H9 (cell line): ENCODE measurements at regions not wholly inside any gene's neighbourhood (a gene's known extent, or its start where the extent isn't known, plus 50 kb on each side); places are given as distances from the start of the nearest gene placed in this dataset.

Source experiments
- DNase-seq: peaks from one replicate; pipeline ENCODE4 v3.0.0-alpha.2; 2017
- H2AFZ ChIP-seq: one replicate; pipeline ENCODE4 v1.6.1; 2013; ENCODE audit warnings: mild to moderate bottlenecking, low read length, control low read depth, moderate library complexity
- H2AK5ac ChIP-seq: 2 replicates; pipeline ENCODE4 v1.6.1; 2013; ENCODE audit warnings: low read length, control low read depth, mixed read lengths; ENCODE audit not compliant: insufficient read length
- H2BK120ac ChIP-seq: one replicate; pipeline ENCODE4 v1.6.1; 2013; ENCODE audit warnings: low read depth, mild to moderate bottlenecking, low read length, control low read depth, inconsistent platforms; ENCODE audit not compliant: poor library complexity, severe bottlenecking
- H2BK12ac ChIP-seq: 2 replicates; pipeline ENCODE4 v1.6.1; 2013; ENCODE audit warnings: low read length, control low read depth, mixed read lengths, low read depth; ENCODE audit not compliant: insufficient read length
- H2BK15ac ChIP-seq: 2 replicates; pipeline ENCODE4 v1.6.1; 2013; ENCODE audit warnings: low read depth, low read length, control low read depth
- H2BK20ac ChIP-seq: one replicate; pipeline ENCODE4 v1.6.1; 2013; ENCODE audit warnings: low read depth, mild to moderate bottlenecking, low read length, control low read depth, inconsistent platforms; ENCODE audit not compliant: poor library complexity, severe bottlenecking
- H2BK5ac ChIP-seq: 2 replicates; pipeline ENCODE4 v1.6.1; 2013; ENCODE audit warnings: low read length, control low read depth, mixed read lengths; ENCODE audit not compliant: insufficient read length
- H3K14ac ChIP-seq: 2 replicates; pipeline ENCODE4 v1.6.1; 2013; ENCODE audit warnings: low read length, control low read depth; ENCODE audit not compliant: insufficient read depth
- H3K18ac ChIP-seq: 2 replicates; pipeline ENCODE4 v1.6.1; 2013; ENCODE audit warnings: low read depth, mild to moderate bottlenecking, mixed read lengths, low read length, control low read depth; ENCODE audit not compliant: insufficient read length
- H3K23ac ChIP-seq: 2 replicates; pipeline ENCODE4 v1.6.1; 2013; ENCODE audit warnings: low read length, control low read depth, mixed read lengths, low read depth; ENCODE audit not compliant: insufficient read length
- H3K23me2 ChIP-seq: 2 replicates; pipeline ENCODE4 v1.6.1; 2013; ENCODE audit warnings: low read depth, mild to moderate bottlenecking, mixed read lengths, low read length, control low read depth; ENCODE audit not compliant: insufficient read length, poor library complexity, severe bottlenecking
- H3K27ac ChIP-seq: 2 replicates; pipeline ENCODE4 v1.5.1; 2013; ENCODE audit warnings: low read length, control low read depth, mixed read lengths, low read depth; ENCODE audit not compliant: insufficient read length
- H3K27me3 ChIP-seq: 2 replicates; pipeline ENCODE4 v1.6.1; 2013; ENCODE audit warnings: low read length, control low read depth, inconsistent platforms; ENCODE audit not compliant: insufficient read depth
- H3K4ac ChIP-seq: 2 replicates; pipeline ENCODE4 v1.6.1; 2013; ENCODE audit warnings: low read depth, mild to moderate bottlenecking, control low read depth, inconsistent platforms, low read length, moderate library complexity
- H3K4me1 ChIP-seq: 2 replicates; pipeline ENCODE4 v1.6.1; 2013; ENCODE audit warnings: low read length, control low read depth, inconsistent platforms; ENCODE audit not compliant: insufficient read depth
- H3K4me2 ChIP-seq: 2 replicates; pipeline ENCODE4 v1.6.1; 2013; ENCODE audit warnings: low read length, control low read depth, mixed read lengths; ENCODE audit not compliant: insufficient read length, insufficient read depth
- H3K56ac ChIP-seq: 2 replicates; pipeline ENCODE4 v1.6.1; 2013; ENCODE audit warnings: low read depth, mild to moderate bottlenecking, mixed read lengths, low read length, control low read depth; ENCODE audit not compliant: insufficient read length
- H3K79me1 ChIP-seq: 2 replicates; pipeline ENCODE4 v1.6.1; 2013; ENCODE audit warnings: low read depth, mild to moderate bottlenecking, moderate library complexity, low read length, control low read depth, inconsistent platforms; ENCODE audit not compliant: insufficient read depth, poor library complexity, severe bottlenecking
- H3K79me2 ChIP-seq: 2 replicates; pipeline ENCODE4 v1.6.1; 2013; ENCODE audit warnings: low read length, control low read depth, inconsistent platforms; ENCODE audit not compliant: insufficient read depth
- H3K9ac ChIP-seq: 2 replicates; pipeline ENCODE4 v1.6.1; 2013; ENCODE audit warnings: low read length, control low read depth, mixed read lengths; ENCODE audit not compliant: insufficient read length; ENCODE audit errors: extremely low read depth
- H3K9me3 ChIP-seq: one replicate; pipeline ENCODE4 v1.6.1; 2013; ENCODE audit warnings: low read depth, low read length, inconsistent platforms; ENCODE audit not compliant: control insufficient read depth
- H3T11ph ChIP-seq: one replicate; pipeline ENCODE4 v1.6.1; 2013; ENCODE audit warnings: mild to moderate bottlenecking, low read length, control low read depth, inconsistent platforms
- H4K20me1 ChIP-seq: one replicate; pipeline ENCODE4 v1.6.1; 2013; ENCODE audit not compliant: control insufficient read depth, insufficient read length, insufficient read depth
- H4K5ac ChIP-seq: 2 replicates; pipeline ENCODE4 v1.6.1; 2013; ENCODE audit warnings: low read depth, mild to moderate bottlenecking, mixed read lengths, low read length, control low read depth; ENCODE audit not compliant: insufficient read length
- H4K8ac ChIP-seq: replicated peaks from 2 replicates; pipeline ENCODE4 v1.6.1; 2013; ENCODE audit warnings: low read length, control low read depth, mixed read lengths, low read depth; ENCODE audit not compliant: insufficient read length
- H4K91ac ChIP-seq: 2 replicates; pipeline ENCODE4 v1.6.1; 2013; ENCODE audit warnings: low read depth, mild to moderate bottlenecking, moderate library complexity, mixed read lengths, low read length, control low read depth; ENCODE audit not compliant: insufficient read length
- H3K27ac Mint-ChIP-seq, 3 experiments: 2 replicates in 2 of 3; 3 replicates in 1 of 3; pipeline ENCODE4 v1.8.0; 2020 to 2021; ENCODE audit warnings: mixed read lengths in 3 of 3, mild to moderate bottlenecking in 1 of 3, moderate library complexity in 1 of 3
- H3K27me3 Mint-ChIP-seq: 2 replicates; pipeline ENCODE4 v1.8.0; 2021; ENCODE audit warnings: low read depth, mild to moderate bottlenecking, moderate library complexity, mixed read lengths
- H3K36me3 Mint-ChIP-seq, 3 experiments: 2 replicates in 2 of 3; 3 replicates in 1 of 3; pipeline ENCODE4 v1.8.0; 2020 to 2021; ENCODE audit warnings: low read depth in 3 of 3, mixed read lengths in 3 of 3; ENCODE audit not compliant: insufficient read depth in 1 of 3
- H3K4me1 Mint-ChIP-seq, 2 experiments: 2 replicates each; pipeline ENCODE4 v1.8.0; 2020; ENCODE audit warnings: mixed read lengths in 2 of 2
- H3K4me3 Mint-ChIP-seq, 2 experiments: 2 replicates in 1 of 2; 3 replicates in 1 of 2; pipeline ENCODE4 v1.8.0; 2020 to 2021; ENCODE audit warnings: mild to moderate bottlenecking in 2 of 2, mixed read lengths in 2 of 2, moderate library complexity in 1 of 2
- H3K9me3 Mint-ChIP-seq, 2 experiments: 2 replicates in 1 of 2; 3 replicates in 1 of 2; pipeline ENCODE4 v1.8.0; 2020; ENCODE audit warnings: mild to moderate bottlenecking in 2 of 2, mixed read lengths in 2 of 2, moderate library complexity in 1 of 2
- CTCF ChIP-seq: fragments of 200-600 bp; sonication (generic); conservative IDR thresholded peaks from 3 replicates; pipeline ENCODE4 v1.8.0; 2021; ENCODE audit warnings: antibody characterized with exemption, mild to moderate bottlenecking
- WGBS: extraction: QIAGEN DNeasy Blood & Tissue Kit; methylation state at CpG from one replicate; pipeline ENCODE4 v1.1.7; 2013; ENCODE audit warnings: missing lambda C conversion rate, low lambda C conversion rate, mixed read lengths; ENCODE audit not compliant: insufficient read length; ENCODE audit errors: extremely low coverage; 5-methylcytosine and 5-hydroxymethylcytosine counted together

- no peaks in the 10 kb centered on the region for H3K79me1 ChIP-seq
- no peaks in the 10 kb centered on the region for H3K36me3 Mint-ChIP-seq
- no peak overlapping the region for H2BK120ac ChIP-seq
- H3K27ac ChIP-seq, result no peak overlapping the region
- no peaks in the 10 kb centered on the region; a peak in 1 of 5 replicates for H3K9me3 Mint-ChIP-seq
- H2BK20ac ChIP-seq, result no peak overlapping the region
- no peaks in the 10 kb centered on the region for H3K9me3 ChIP-seq
- H3K4ac ChIP-seq, result no peak overlapping the region
- no peak overlapping the region for H2BK12ac ChIP-seq
- no peak for TF ChIP-seq CTCF
- H3K79me2 ChIP-seq, result no peaks in the 10 kb centered on the region
- whole genome bisulfite sequencing, result no CpG with 5 or more reads among the region's 2 CpGs
- no peak overlapping the region for H3K14ac ChIP-seq
- H3K4me1 ChIP-seq, result no peaks in the 10 kb centered on the region
- H3K27me3 ChIP-seq, result no peaks in the 10 kb centered on the region
- peaks cover 1% of the 10 kb centered on the region; the same call in 1 of the 2 replicates for H3K27me3 Mint-ChIP-seq
- H2AK5ac ChIP-seq, result no peak overlapping the region
- H3K27ac Mint-ChIP-seq, result no peak overlapping the region
- no peak overlapping the region for H4K91ac ChIP-seq
- no peak overlapping the region for H3K4me3 Mint-ChIP-seq
- no peak overlapping the region for H2BK5ac ChIP-seq
- no peaks in the 10 kb centered on the region for H4K20me1 ChIP-seq
- no peak overlapping the region for H3K56ac ChIP-seq
- no peak overlapping the region for H2AFZ ChIP-seq
- H4K8ac ChIP-seq, result no peak overlapping the region
- no peaks in the 10 kb centered on the region for H3K23me2 ChIP-seq
- no peak overlapping the region for H3T11ph ChIP-seq
- no peak overlapping the region for H3K9ac ChIP-seq
- H4K5ac ChIP-seq, result no peak overlapping the region
- H2BK15ac ChIP-seq, result no peak overlapping the region
- no peak overlapping the region for H3K4me2 ChIP-seq
- H3K18ac ChIP-seq, result no peak overlapping the region
- DNase-seq, result no peak
- H3K23ac ChIP-seq, result no peak overlapping the region
- H3K4me1 Mint-ChIP-seq, result no peaks in the 10 kb centered on the region
These were observed 107.7 kb upstream of the PPP2R5A start for GRCh38 chr1:212177542-212177941.
